HCT116 (cell line): ENCODE measurements at regions not wholly inside any gene's neighbourhood (a gene's known extent, or its start where the extent isn't known, plus 50 kb on each side); places are given as distances from the start of the nearest gene placed in this dataset.

Experiments
- ATAC-seq: fragments of 200-7000 bp; cut with Tn5 transposase; 2 replicates; pipeline ENCODE4 v1.9.1; 2020; ENCODE audit warnings: mild to moderate bottlenecking, moderate library complexity
- BruUV-seq: library from RNA; stranded (reverse); fragments of 400-500 nt; replicated peaks from 2 replicates; lab custom pipeline; 2021; lab: Mats Ljungman, UMichigan
- CTCF ChIA-PET: fragments of 300-600 bp; sonication (Branson Sonifier 250); formaldehyde crosslinking; loops from one replicate; lab custom pipeline; 2021; ENCODE audit warnings: antibody characterized with exemption; lab: Charles Lee
- POLR2A ChIA-PET: fragments of 300-600, 350-600 bp; sonication (Branson Sonifier 250); formaldehyde crosslinking; loops from one replicate; lab custom pipeline; 2021; ENCODE audit warnings: antibody characterized with exemption; lab: Charles Lee
- RAD21 ChIA-PET, 2 experiments: fragments of 300-600 bp; sonication (Branson Sonifier 250); formaldehyde crosslinking; loops; one replicate each; lab custom pipeline; 2023; ENCODE audit warnings: low total read pairs in 2 of 2; ENCODE audit not compliant: uncharacterized antibody in 2 of 2, unreplicated experiment in 2 of 2, low non-redundant PET in 1 of 2; lab: Charles Lee
- DNase-seq: peaks from one replicate; pipeline ENCODE4 v3.0.0-alpha.2; 2010; ENCODE audit warnings: low read depth, low spot score
- H2AFZ ChIP-seq: fragments of 200-600 bp; shearing (Covaris generic), sonication (generic); 2 replicates; pipeline ENCODE4 v1.6.1; 2017; ENCODE audit warnings: low read depth, mixed run types, mixed read lengths, antibody characterized with exemption, low read length; ENCODE audit not compliant: poor library complexity, severe bottlenecking
- H3K27ac ChIP-seq: 2 replicates; pipeline ENCODE4 v1.5.1; 2012; ENCODE audit warnings: low read depth, low read length
- H3K27me3 ChIP-seq: fragments of 200-600 bp; sonication (generic); 2 replicates; pipeline ENCODE4 v1.6.1; 2016; ENCODE audit warnings: mixed run types, low read length, mixed read lengths; ENCODE audit not compliant: insufficient read depth
- H3K36me3 ChIP-seq, 2 experiments: fragments of 200-500 bp in 1 of 2; fragments of 200-600 bp in 1 of 2; sonication (Bioruptor generic) in 1 of 2; sonication (generic) in 1 of 2; 2 replicates each; pipeline versions ENCODE4 v1.5.1 to v1.6.1; 2014 to 2016; ENCODE audit warnings: low read length in 2 of 2, inconsistent platforms in 1 of 2, mixed read lengths in 1 of 2, mixed run types in 1 of 2; ENCODE audit not compliant: insufficient read depth in 2 of 2, control insufficient read depth in 1 of 2
- H3K4me1 ChIP-seq, 2 experiments: fragments of 200-600 bp in 1 of 2; sonication (generic) in 1 of 2; 2 replicates each; pipeline versions ENCODE4 v1.5.1 to v1.6.1; 2012 to 2017; ENCODE audit warnings: low read length in 2 of 2, inconsistent platforms in 1 of 2, mild to moderate bottlenecking in 1 of 2, mixed read lengths in 1 of 2, mixed run types in 1 of 2, moderate library complexity in 1 of 2; ENCODE audit not compliant: insufficient read depth in 2 of 2, control insufficient read depth in 1 of 2
- H3K4me2 ChIP-seq: fragments of 200-600 bp; sonication (generic); 2 replicates; pipeline ENCODE4 v1.6.1; 2017; ENCODE audit warnings: mixed run types, low read length, mixed read lengths
- H3K4me3 ChIP-seq, 2 experiments: fragments of 200-600 bp in 1 of 2; sonication (generic) in 1 of 2; replicated peaks in 1 of 2; 2 replicates each; pipeline ENCODE4 v1.5.1; 2011 to 2016; ENCODE audit warnings: low read length in 2 of 2, control low read depth in 1 of 2, low read depth in 1 of 2, mild to moderate bottlenecking in 1 of 2, mixed read lengths in 1 of 2, mixed run types in 1 of 2
- H3K79me2 ChIP-seq: fragments of 200-600 bp; sonication (generic); 2 replicates; pipeline ENCODE4 v1.6.1; 2017; ENCODE audit warnings: mild to moderate bottlenecking, mixed run types, low read length, moderate library complexity, mixed read lengths; ENCODE audit not compliant: insufficient read depth
- H3K9ac ChIP-seq: fragments of 200-600 bp; sonication (generic); 2 replicates; pipeline ENCODE4 v1.6.1; 2016; ENCODE audit warnings: low read length, mixed read lengths
- H3K9me2 ChIP-seq: fragments of 200-600 bp; sonication (generic), shearing (Covaris generic); 2 replicates; pipeline ENCODE4 v1.6.1; 2017; ENCODE audit warnings: mixed run types, mild to moderate bottlenecking, moderate library complexity; ENCODE audit not compliant: insufficient read depth
- H3K9me3 ChIP-seq, 2 experiments: fragments of 200-500 bp in 1 of 2; fragments of 200-600 bp in 1 of 2; sonication (Bioruptor generic) in 1 of 2; sonication (generic) in 1 of 2; 2 replicates each; pipeline ENCODE4 v1.6.1; 2014 to 2017; ENCODE audit warnings: low read length in 2 of 2, mixed read lengths in 2 of 2, inconsistent platforms in 1 of 2, low read depth in 1 of 2, mild to moderate bottlenecking in 1 of 2, mixed run types in 1 of 2, moderate library complexity in 1 of 2; ENCODE audit not compliant: control insufficient read depth in 1 of 2, insufficient read depth in 1 of 2
- H4K20me1 ChIP-seq: fragments of 200-600 bp; sonication (generic), shearing (Covaris generic); 2 replicates; pipeline ENCODE4 v1.6.1; 2017; ENCODE audit warnings: mixed run types, mild to moderate bottlenecking, moderate library complexity; ENCODE audit not compliant: insufficient read depth
- CEBPB ChIP-seq: IDR thresholded peaks from 2 replicates; pipeline ENCODE4 v1.6.1; 2012; ENCODE audit warnings: low read depth
- ZFX ChIP-seq: fragments of 450-650 bp; IDR thresholded peaks from 2 replicates; pipeline ENCODE4 v1.6.1; 2017
- intact Hi-C: fragments of 100-400 bp; cut with micrococcal nuclease; formaldehyde crosslinking; loops from 2 replicates; pipeline ENCODE4 v1.10.0; 2022
- TF ChIP-seq, protein P1 (sequence below): IDR thresholded peaks from 2 replicates; pipeline ENCODE4 v1.6.1; 2011; ENCODE audit warnings: mild to moderate bottlenecking, low read length, moderate library complexity; ENCODE audit not compliant: insufficient replicate concordance; ENCODE audit errors: extremely low read depth
- TF ChIP-seq, protein P2 (sequence below): IDR thresholded peaks from 2 replicates; pipeline ENCODE4 v1.6.1; 2012; ENCODE audit warnings: low read depth

DNA sequence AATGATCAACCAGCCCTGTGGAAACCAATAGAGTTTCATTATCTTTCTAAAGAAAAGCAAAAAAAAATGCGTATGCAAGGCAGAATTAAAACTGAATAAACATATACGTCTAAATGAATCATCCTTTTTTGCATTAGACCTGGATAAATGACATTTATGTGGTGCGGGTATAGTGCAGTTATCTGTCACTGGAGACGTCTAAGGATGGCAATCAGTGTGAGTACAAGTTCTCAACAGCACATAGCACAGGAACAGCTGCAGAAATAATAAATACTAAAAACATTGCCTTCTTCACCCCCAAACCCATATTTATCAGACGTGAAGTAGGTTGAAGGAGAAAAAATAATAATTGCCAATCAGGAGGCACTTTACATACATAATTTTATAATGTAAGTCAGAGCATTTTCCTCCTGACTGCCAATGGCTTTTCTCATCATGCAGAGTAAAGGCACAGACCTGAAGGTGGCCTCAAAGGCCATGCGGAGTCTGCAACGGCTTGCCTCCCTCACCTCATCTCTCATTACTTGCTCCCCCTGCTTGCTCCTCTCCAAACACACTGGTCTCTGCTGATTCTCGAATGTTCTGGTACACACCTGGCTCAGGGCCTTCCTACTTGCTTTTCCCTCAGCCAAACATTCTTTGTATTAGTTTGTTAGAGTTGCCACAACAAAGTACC lies 574.7 kb upstream of the PLXNA2 start:
- DNase-seq, result no peak
- Histone ChIP-seq H3K27ac (no peak overlapping the region), H3K79me2 (no peaks in the 10 kb centered on the region), H3K4me1 (no peaks in the 10 kb centered on the region), H3K9me3 (no peaks in the 10 kb centered on the region)
- TF ChIP-seq, protein P1, sequence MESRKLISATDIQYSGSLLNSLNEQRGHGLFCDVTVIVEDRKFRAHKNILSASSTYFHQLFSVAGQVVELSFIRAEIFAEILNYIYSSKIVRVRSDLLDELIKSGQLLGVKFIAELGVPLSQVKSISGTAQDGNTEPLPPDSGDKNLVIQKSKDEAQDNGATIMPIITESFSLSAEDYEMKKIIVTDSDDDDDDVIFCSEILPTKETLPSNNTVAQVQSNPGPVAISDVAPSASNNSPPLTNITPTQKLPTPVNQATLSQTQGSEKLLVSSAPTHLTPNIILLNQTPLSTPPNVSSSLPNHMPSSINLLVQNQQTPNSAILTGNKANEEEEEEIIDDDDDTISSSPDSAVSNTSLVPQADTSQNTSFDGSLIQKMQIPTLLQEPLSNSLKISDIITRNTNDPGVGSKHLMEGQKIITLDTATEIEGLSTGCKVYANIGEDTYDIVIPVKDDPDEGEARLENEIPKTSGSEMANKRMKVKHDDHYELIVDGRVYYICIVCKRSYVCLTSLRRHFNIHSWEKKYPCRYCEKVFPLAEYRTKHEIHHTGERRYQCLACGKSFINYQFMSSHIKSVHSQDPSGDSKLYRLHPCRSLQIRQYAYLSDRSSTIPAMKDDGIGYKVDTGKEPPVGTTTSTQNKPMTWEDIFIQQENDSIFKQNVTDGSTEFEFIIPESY, result no peak
- TF ChIP-seq, protein P2, sequence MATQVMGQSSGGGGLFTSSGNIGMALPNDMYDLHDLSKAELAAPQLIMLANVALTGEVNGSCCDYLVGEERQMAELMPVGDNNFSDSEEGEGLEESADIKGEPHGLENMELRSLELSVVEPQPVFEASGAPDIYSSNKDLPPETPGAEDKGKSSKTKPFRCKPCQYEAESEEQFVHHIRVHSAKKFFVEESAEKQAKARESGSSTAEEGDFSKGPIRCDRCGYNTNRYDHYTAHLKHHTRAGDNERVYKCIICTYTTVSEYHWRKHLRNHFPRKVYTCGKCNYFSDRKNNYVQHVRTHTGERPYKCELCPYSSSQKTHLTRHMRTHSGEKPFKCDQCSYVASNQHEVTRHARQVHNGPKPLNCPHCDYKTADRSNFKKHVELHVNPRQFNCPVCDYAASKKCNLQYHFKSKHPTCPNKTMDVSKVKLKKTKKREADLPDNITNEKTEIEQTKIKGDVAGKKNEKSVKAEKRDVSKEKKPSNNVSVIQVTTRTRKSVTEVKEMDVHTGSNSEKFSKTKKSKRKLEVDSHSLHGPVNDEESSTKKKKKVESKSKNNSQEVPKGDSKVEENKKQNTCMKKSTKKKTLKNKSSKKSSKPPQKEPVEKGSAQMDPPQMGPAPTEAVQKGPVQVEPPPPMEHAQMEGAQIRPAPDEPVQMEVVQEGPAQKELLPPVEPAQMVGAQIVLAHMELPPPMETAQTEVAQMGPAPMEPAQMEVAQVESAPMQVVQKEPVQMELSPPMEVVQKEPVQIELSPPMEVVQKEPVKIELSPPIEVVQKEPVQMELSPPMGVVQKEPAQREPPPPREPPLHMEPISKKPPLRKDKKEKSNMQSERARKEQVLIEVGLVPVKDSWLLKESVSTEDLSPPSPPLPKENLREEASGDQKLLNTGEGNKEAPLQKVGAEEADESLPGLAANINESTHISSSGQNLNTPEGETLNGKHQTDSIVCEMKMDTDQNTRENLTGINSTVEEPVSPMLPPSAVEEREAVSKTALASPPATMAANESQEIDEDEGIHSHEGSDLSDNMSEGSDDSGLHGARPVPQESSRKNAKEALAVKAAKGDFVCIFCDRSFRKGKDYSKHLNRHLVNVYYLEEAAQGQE, result no peak
- no peak for TF ChIP-seq ZFX
- no peak for TF ChIP-seq CEBPB
- TF ChIP-seq, all 23 proteins: peak for 0
- ATAC-seq, result no peak
- intact Hi-C loops, result no loop called here
- POLR2A ChIA-PET, result no interaction called here
- BruUV-seq, result no TSS peak
- H3K27me3 ChIP-seq, result no peaks in the 10 kb centered on the region
- H3K9me2 ChIP-seq, result no peaks in the 10 kb centered on the region
- H3K9ac ChIP-seq, result no peak overlapping the region
- RAD21 ChIA-PET, result no interaction called here
- CTCF ChIA-PET, result no interaction called here
- no peak overlapping the region for H3K4me2 ChIP-seq
- H2AFZ ChIP-seq, result no peak overlapping the region
- no peaks in the 10 kb centered on the region for H4K20me1 ChIP-seq
- no peak overlapping the region for H3K4me3 ChIP-seq
- H3K36me3 ChIP-seq, result no peaks in the 10 kb centered on the region
